Adrenal gland (tissue), 5 donors: ENCODE measurements at regions not wholly inside any gene's neighbourhood (a gene's known extent, or its start where the extent isn't known, plus 50 kb on each side); places are given as distances from the start of the nearest gene placed in this dataset.

Source experiments
- CTCF ChIP-seq, 6 experiments: fragments of 450-650 bp in 4 of 6; fragments of 200-600 bp in 2 of 6; sonication (generic) in 1 of 6; IDR thresholded peaks; 1 replicate in 5 of 6; 2 replicates in 1 of 6; pipeline versions ENCODE4 v1.5.1 to v1.8.0; 2016 to 2021; ENCODE audit warnings: antibody characterized with exemption in 6 of 6, mild to moderate bottlenecking in 2 of 6, moderate library complexity in 1 of 6
- POLR2A ChIP-seq, 2 donors: fragments of 450-650 bp; IDR thresholded peaks; one replicate each; pipeline ENCODE4 v1.6.1; 2017; ENCODE audit warnings: antibody characterized with exemption in 2 of 2, mild to moderate bottlenecking in 2 of 2, moderate library complexity in 1 of 2
- donor health status: DM: no; HTN: no; CAD: no.

GRCh38 chr2:237161189-237161588, 75.5 kb downstream of the COPS8 start:
- TF ChIP-seq CTCF (IDR thresholded peaks at IDR 0.05), result no peak
- TF ChIP-seq POLR2A (IDR thresholded peaks at IDR 0.05), result no peak
